ENCODE measurements at regions not wholly inside any gene's neighbourhood (a gene's known extent, or its start where the extent isn't known, plus 50 kb on each side); places are given as distances from the start of the nearest gene placed in this dataset.

DNA sequence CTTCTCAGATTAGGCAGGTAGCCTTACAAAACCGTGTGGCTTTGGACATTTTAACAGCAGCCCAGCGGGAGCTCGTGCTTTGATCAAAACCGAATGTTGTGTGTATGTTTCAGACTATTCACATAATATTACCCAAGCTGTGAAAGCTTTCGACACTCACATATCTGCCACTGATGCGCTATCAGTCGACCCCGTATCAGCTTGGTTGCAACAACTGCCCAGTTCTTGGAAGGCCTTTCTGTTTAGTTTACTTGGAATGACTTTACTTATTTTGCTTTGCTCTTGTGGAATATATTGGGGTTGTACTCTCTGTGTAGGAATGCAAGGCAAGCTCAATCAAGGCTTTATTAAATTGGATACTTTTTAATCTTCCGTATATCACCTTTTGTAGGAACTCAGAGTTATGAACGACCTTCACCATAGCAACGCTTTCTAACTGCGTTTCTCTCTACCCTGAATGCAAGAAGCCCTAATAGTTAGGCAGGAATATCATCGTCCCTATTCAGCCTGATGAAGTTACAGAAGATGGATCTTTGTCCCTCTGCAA is 107.5 kb downstream of the GLUD2 start:
- no peak for DNase-seq (ENCODE audit: low spot score)
- Histone ChIP-seq H3K4me3 (no peak overlapping the region), H3K9me3 (no peaks in the 10 kb centered on the region), H3K36me3 (no peaks in the 10 kb centered on the region), H3K4me1 (replicated peaks) (no peaks in the 10 kb centered on the region), H3K27me3 (replicated peaks; ENCODE audit: insufficient read depth) (no peaks in the 10 kb centered on the region), H3K27ac (no peak overlapping the region)
- intact Hi-C loops (cut with DNase I): no loop called here
- 95% methylated on average over 13 of the region's 13 CpGs for WGBS
- no peak for TF ChIP-seq POLR2A (IDR thresholded peaks at IDR 0.05)
- TF ChIP-seq, protein P1, sequence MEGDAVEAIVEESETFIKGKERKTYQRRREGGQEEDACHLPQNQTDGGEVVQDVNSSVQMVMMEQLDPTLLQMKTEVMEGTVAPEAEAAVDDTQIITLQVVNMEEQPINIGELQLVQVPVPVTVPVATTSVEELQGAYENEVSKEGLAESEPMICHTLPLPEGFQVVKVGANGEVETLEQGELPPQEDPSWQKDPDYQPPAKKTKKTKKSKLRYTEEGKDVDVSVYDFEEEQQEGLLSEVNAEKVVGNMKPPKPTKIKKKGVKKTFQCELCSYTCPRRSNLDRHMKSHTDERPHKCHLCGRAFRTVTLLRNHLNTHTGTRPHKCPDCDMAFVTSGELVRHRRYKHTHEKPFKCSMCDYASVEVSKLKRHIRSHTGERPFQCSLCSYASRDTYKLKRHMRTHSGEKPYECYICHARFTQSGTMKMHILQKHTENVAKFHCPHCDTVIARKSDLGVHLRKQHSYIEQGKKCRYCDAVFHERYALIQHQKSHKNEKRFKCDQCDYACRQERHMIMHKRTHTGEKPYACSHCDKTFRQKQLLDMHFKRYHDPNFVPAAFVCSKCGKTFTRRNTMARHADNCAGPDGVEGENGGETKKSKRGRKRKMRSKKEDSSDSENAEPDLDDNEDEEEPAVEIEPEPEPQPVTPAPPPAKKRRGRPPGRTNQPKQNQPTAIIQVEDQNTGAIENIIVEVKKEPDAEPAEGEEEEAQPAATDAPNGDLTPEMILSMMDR (IDR thresholded peaks at IDR 0.05): no peak
- no peak for TF ChIP-seq POLR2AphosphoS5 (IDR thresholded peaks at IDR 0.05)

GRCh38 chrX:121160987-121161386 is 113.6 kb downstream of the GLUD2 start:
- TF ChIP-seq, protein P1 (IDR thresholded peaks at IDR 0.05): no peak
- TF ChIP-seq POLR2A (IDR thresholded peaks at IDR 0.05): no peak
- intact Hi-C loops (cut with DNase I): no loop called here
- H3K27ac ChIP-seq: no peak overlapping the region
- no peaks in the 10 kb centered on the region for H3K27me3 ChIP-seq (replicated peaks; ENCODE audit: insufficient read depth)
- H3K36me3 ChIP-seq: no peaks in the 10 kb centered on the region
- 29% methylated on average over 4 of the region's 4 CpGs for WGBS
- H3K9me3 ChIP-seq: no peaks in the 10 kb centered on the region
- H3K4me3 ChIP-seq: no peak overlapping the region
- no peak for DNase-seq (ENCODE audit: low spot score)
- H3K4me1 ChIP-seq (replicated peaks): no peaks in the 10 kb centered on the region

- WGBS: 49% methylated on average over 4 of the region's 4 CpGs
- Histone ChIP-seq H3K36me3 (no peaks in the 10 kb centered on the region), H3K27me3 (replicated peaks; ENCODE audit: insufficient read depth) (no peaks in the 10 kb centered on the region), H3K4me3 (no peak overlapping the region), H3K9me3 (no peaks in the 10 kb centered on the region), H3K4me1 (replicated peaks) (no peaks in the 10 kb centered on the region), H3K27ac (no peak overlapping the region)
- TF ChIP-seq POLR2A (IDR thresholded peaks at IDR 0.05) (no peak), POLR2AphosphoS5 (IDR thresholded peaks at IDR 0.05) (no peak)
- TF ChIP-seq, protein P1 (IDR thresholded peaks at IDR 0.05): no peak
- no peak for DNase-seq (ENCODE audit: low spot score)
- intact Hi-C loops (cut with DNase I): no loop called here
Observed at GRCh38 chrX:121161501-121161933, 114.1 kb downstream of the GLUD2 start.

DNA sequence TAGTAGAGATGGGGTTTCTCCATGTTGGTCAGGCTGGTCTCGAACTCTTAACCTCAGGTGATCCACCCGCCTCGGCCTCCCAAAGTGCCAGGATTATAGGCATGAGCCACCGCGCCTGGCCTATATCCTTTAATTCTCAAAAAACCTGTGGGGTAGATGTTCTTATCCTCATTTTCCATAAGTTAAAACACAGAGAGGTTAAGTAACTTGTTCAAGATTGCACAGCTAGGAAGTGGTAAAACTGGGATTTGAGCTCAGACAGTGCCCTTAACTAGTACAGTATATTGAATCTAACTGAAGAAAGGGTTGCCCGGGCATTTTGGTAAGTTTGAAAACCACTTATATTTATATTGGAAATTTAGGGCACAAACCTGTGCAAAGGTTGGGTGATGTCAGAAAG is 116.0 kb downstream of the GLUD2 start:
- TF ChIP-seq POLR2A (IDR thresholded peaks at IDR 0.05) (no peak), POLR2AphosphoS5 (IDR thresholded peaks at IDR 0.05) (no peak)
- TF ChIP-seq, protein P1 (IDR thresholded peaks at IDR 0.05): no peak
- Histone ChIP-seq H3K9me3 (no peaks in the 10 kb centered on the region), H3K36me3 (no peaks in the 10 kb centered on the region), H3K27ac (no peak overlapping the region), H3K4me1 (replicated peaks) (no peaks in the 10 kb centered on the region), H3K4me3 (no peak overlapping the region), H3K27me3 (replicated peaks; ENCODE audit: insufficient read depth) (no peaks in the 10 kb centered on the region)
- WGBS: 87% methylated on average over 6 of the region's 6 CpGs
- no peak for DNase-seq (ENCODE audit: low spot score)
- intact Hi-C loops (cut with DNase I): no loop called here

DNA sequence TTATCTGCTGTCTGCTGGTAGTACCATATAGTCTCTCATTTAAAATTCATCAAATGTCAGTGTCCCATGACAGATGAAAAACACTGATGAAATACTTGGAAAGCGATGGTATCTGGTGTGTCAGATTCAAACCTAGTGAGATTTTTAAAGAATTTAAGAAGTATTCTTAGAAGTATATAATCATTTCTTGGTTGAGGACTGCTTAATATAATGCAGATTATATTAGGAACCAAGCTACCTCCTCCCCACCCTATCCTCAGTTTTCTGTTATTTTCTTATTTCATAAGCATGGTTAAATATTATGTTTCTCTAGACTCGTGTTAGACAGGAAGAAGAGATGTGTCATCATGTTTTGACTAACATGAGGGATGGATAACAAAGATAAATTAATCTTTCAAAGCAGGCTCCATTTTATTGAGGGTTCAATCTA is 118.5 kb downstream of the GLUD2 start:
- Histone ChIP-seq H3K4me3 (no peak overlapping the region), H3K27me3 (replicated peaks; ENCODE audit: insufficient read depth) (no peaks in the 10 kb centered on the region), H3K9me3 (no peaks in the 10 kb centered on the region), H3K27ac (no peak overlapping the region), H3K36me3 (no peaks in the 10 kb centered on the region), H3K4me1 (replicated peaks) (no peaks in the 10 kb centered on the region)
- TF ChIP-seq POLR2A (IDR thresholded peaks at IDR 0.05) (no peak), POLR2AphosphoS5 (IDR thresholded peaks at IDR 0.05) (no peak)
- TF ChIP-seq, protein P1 (IDR thresholded peaks at IDR 0.05): no peak
- no peak for DNase-seq (ENCODE audit: low spot score)
- intact Hi-C loops (cut with DNase I): no loop called here
- 52% methylated on average over 2 of the region's 2 CpGs for WGBS

Measured in prostate gland (tissue), 2 donors.